IPS DF 19.7 (cell line): ENCODE measurements at regions not wholly inside any gene's neighbourhood (a gene's known extent, or its start where the extent isn't known, plus 50 kb on each side); places are given as distances from the start of the nearest gene placed in this dataset.

Experiments used
- DNase-seq: peaks from one replicate; pipeline ENCODE4 v3.0.0-alpha.2; 2013; ENCODE audit warnings: low read depth, low spot score

DNA sequence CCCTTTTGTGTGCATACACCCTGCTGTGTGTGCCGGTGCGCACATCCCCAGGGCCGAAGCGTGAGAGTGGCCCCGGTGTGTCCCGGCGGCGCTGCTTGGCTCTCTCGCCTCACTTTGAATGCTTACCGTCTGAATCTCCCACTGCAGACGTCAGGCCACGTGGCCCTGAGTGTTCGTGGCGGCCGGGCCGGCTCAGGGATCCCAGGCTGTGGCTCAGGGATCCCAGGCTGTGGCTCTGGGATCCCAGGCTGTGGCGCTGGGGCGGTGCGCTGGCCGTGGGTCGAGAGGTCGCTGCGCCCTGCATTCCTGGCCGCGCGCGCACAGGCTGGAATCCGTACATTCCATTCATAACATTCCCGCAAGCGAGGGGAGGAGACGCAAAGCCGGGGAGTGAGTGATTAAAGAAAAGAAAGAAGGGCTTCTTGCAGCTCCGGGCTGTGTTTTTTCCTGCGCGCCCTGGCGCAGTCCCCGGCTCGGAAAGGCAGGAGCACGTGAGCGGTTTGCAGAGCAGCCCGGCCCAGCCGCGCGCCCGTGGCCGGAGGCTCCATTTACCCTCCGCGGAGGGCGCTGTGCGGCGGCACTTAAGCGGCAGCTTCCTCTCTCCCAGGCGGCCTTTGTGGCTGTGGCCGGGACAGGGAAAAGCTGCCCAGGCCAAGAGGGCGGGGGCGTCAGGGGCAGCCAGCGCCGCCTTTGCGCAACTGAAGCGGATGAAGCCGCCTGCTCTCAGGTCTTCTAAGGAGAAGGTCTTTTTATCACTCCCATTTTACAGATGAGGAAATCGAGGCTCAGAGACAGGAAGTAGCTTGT, 87.0 kb upstream of the ALDH1L1 start:
- DNase-seq: no peak

GRCh38 chr3:126266850-126267168, 86.4 kb upstream of the ALDH1L1 start:
- no peak for DNase-seq

DNA sequence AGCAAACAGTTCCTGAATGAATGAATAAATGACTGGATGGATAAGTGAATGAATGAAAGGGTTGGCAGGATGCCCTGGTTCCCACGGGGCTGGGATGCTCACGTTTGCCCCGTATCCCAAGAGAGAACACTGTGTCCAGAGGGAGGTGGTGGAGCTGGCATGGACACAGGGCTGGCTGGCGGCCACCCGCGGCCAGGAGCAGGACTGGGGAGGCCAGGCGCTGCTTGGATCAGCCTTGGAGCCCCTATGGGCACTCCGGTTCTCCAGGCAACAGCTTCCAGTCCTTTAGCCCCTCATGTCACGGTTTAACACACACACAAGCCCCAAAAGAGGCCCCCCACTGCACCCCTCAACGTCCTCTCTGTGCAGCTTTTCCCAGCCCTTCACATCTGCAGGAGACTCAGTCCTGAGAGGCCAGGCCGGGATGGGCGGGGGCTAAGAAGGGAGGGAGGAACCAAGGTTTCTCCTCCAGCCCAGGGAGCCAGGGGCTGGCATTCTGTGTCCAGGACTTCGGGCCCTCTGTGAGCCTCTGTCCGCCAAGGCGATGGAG, 86.0 kb upstream of the ALDH1L1 start:
- DNase-seq: no peak

- no peak for DNase-seq
Measured at GRCh38 chr3:126264952-126265351, 84.6 kb upstream of the ALDH1L1 start.

GRCh38 chr3:126264381-126264780, 84.0 kb upstream of the ALDH1L1 start:
- DNase-seq: no peak

DNA sequence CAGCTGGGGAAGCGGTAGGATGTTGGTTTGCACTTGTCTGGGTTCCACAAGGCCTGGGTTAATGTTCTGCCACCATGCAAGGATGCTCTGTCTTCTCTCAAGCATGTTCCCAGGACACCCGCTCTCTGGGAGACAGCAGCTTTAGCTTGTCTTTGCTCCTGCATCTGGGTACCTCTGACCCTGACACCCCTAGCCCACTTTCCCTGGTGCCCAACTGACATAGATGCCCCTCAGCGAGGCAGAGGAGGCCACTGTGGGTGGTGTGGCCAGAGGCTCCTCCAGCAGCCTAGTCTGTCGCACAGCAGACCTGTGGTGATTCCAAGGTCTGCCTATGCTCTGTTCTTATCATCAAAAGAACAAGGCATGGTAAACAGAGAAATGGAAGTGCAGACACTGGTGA, 83.6 kb upstream of the ALDH1L1 start:
- no peak for DNase-seq

DNA sequence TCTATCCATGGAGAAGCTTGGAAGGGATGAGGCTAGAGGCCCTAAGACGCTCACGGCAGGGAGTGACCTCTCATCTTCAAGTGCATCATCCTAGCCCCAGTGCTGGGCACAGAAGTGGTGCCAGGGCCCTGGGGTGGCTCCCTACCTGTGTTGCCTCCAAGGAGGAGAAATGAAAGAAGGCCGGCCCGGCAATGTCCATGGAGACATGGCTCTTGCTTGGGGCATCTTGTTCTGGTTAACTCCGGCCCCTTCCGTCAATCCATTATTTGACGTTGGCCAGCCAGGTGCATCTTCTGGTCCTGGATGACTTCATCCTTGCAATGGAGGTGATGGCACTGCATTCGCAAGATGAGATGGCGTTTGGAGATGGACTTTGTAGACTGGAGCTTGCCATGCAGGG, 83.2 kb upstream of the ALDH1L1 start:
- no peak for DNase-seq

- no peak for DNase-seq
Measured at GRCh38 chr3:126262227-126262626, 81.8 kb upstream of the ALDH1L1 start.

DNA sequence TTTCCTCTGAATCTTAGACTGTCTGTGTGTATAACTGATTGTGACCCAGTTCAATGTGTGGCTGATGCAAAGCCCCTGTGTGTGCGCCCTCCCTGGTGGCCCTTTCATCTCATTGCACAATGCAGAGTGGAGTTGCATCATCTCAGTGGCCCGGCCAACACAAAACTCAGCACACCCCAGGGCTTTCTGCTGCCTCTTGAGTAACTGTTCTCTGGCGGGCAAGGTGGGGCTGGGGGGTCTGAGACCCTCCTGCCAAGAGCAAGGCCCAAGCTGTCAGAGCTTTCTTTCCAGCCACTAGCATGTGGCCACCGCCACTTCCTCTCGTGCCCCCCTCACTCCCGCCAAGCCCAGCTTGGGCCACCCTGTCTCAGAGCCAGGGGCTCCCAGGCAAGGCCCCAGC, 80.7 kb upstream of the ALDH1L1 start:
- DNase-seq: no peak

DNA sequence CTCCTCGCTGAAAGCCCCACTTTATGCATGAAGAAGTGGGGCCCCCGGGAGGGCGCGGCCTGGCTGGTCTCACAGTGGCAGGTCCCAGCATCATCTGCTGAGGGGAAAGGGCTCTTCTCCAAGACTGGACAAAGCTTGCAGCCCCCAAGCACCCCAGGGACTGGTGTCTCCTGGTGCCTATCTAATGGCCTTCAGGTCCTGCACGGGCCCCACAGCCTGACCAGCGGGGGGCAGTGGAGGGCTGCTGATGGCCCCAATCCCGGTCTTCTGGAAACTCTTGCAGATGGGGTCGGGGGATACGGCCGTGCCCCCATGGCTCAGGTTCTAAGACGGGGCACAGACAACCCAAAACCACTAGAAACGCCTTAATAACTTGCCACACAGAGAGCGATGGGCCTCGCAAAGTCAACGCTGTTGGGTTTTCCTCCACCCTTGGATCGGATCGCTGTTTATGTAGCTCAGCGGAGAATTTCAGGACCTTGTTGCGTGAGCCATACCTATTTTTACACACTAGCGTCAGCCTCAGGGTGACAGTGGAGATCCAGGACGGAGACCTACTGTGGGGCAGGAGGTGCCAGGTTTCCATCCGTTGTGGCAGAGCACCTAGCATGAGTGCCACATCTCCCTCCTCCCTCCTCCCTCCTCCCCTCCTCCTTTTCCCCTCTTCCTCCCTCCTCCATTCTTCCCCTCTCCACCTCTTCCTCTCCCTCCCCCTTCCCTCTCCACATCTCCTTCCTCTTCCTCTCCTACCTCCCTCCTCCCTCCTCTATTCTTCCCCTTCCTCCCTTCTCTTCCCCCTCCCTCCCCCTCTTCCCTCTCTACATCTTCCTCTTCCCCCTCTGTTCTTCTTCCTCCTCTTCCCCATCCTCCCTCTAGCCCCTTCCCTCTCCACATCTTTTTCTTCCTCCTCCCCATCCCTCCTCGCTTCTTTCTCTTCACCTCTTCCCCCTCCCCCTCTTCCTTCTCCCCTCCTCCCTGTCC, 79.3 kb upstream of the ALDH1L1 start:
- DNase-seq: no peak

DNA sequence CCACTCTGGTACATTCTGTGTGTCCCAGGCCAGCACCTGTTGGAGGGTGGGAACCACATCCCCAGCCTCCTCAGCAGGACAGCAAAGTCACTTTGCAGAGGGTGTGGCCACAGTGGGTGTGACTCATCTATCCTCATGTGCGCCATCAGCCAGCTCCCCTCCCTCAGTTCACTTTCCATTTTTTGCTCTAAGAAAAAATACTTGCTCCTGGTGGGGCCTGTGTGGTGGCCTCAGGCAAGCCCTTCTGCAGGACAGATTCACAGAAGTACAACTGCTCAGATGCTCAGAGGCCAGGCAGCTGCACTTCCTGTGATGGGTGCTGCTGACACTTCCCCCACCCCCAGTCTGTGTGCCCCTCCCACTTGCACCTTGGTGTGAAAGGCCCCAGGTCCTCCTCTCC, 78.3 kb upstream of the ALDH1L1 start:
- DNase-seq: no peak

GRCh38 chr3:126257984-126258383, 77.6 kb upstream of the ALDH1L1 start:
- DNase-seq: no peak

DNA sequence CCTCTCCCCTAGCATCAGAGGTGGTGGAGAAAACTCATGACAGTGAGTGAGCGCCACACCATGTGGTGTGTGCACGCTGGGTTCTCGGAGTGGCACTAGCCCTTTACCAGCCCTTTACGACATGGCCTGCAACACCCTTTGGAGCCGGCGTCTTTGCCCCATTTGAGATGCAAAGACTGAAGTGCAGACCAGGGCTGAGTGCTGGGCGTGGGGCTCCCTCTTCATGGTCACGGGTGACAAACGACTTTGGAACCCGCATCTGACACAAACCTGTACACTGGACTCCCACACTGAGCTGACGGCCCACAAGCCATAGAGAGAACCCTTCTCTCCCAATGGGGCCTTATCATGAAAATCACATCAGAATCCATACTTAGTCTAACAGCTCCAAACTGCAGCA, 76.8 kb upstream of the ALDH1L1 start:
- DNase-seq: no peak

GRCh38 chr3:126256251-126256650, 75.9 kb upstream of the ALDH1L1 start:
- DNase-seq: no peak

DNA sequence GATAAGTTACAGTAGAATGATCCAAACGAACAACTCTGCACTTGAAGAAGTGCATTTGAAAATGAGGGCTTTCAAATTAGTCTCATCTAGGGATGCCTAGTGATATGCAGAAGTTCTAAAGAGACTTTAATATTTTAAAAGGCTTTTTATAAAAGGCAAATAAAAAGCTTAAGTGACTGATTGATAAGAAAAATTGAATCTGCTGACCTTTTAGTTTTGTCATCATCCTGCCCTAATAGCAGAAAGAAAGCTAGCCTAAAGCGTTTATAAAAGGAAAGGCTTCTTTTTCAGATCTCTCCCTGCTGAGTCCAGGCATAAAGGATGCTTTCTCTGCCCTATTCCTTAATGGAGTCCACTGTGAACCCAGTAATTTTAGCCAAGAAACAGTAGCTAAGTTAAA, 72.7 kb upstream of the ALDH1L1 start:
- no peak for DNase-seq

DNA sequence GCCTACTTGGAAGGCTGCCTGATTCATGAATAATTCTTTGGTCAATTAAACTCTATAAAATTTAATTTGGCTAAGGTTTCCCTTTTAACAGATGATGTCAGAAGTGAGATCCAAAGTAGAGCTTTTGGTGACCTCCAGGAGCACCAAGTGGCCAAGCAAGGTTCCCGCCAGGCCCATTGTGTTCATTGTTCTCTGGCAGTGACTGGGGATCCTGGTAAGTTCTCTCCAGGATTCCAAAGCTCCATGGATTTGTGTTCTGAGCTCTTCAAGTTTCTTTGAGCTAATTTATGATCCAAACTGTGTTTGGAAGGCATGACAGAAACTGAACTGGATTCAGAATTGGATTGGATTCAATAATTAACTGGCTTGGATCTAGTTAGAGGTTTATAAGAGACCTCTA, 72.0 kb upstream of the ALDH1L1 start:
- no peak for DNase-seq

DNA sequence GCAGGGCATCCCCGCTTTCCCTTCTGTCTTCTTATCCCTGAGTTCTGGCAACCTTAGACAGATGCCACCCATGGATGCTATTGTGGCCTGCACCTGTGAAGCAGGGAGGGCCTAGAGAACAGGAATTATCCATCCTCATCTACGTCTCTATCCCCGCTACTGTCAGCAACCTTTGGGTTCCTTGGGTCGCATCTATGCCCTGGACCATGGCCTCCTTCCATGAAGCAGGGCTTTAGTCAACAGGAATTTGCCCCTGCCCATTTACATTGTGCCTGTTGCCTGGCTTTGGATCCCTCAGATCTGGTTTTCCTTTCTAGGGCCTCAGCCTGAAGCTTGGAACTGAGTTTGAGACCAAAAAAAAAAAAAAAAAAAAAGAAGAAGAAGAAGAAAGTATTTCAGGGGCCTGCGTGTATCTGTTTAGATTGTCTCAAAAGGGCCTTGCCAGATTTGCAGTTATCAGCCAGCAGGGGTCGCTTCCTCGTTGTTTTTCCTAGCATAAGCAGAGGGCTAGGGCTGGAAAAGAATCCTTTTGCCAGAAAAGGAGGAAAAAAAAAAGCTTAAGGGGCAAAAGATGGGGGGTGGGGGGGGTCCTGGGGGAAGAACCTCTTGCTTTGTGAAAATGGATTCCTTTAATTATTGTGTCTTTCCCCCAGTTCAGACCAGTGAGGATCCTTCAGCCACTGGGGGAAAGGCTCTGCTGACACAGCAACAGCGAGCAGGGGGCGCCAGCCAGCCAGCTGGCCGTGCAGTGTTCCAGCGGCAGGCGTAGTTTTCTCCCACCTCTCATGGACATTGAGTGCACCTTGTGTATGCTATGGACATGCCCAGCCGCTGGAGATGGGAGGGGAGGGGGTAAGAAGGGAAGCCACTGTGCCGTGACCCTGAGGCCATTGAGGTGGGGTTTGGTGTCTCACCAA, 65.7 kb upstream of the ALDH1L1 start:
- DNase-seq: no peak
